NCI-H1436 (cell line): ENCODE measurements at regions not wholly inside any gene's neighbourhood (a gene's known extent, or its start where the extent isn't known, plus 50 kb on each side); places are given as distances from the start of the nearest gene placed in this dataset.
"Not testable (repeated sequence)": the region's sequence is repeated elsewhere in the genome, so short reads cannot be mapped to it uniquely, and the experiment has no call there.

Source experiments
- DNase-seq: peaks from one replicate; lab custom pipeline; 2025; lab: John Stamatoyannopoulos, UW

GRCh38 chr16:58828901-58829545, 94.9 kb upstream of the GOT2 start:
- no peak for DNase-seq

- no peak for DNase-seq
Observed at GRCh38 chr16:58824201-58824600, 90.1 kb upstream of the GOT2 start.

GRCh38 chr16:58821886-58822285, 87.8 kb upstream of the GOT2 start:
- no peak for DNase-seq

GRCh38 chr16:58820411-58820810, 86.3 kb upstream of the GOT2 start:
- DNase-seq: no peak

GRCh38 chr16:58815181-58815888, 81.2 kb upstream of the GOT2 start:
- no peak for DNase-seq

GRCh38 chr16:58814348-58814801, 80.3 kb upstream of the GOT2 start:
- peak; percentile 22 for DNase-seq

- DNase-seq: no peak
Observed at GRCh38 chr16:58809213-58809612, 75.1 kb upstream of the GOT2 start.

GRCh38 chr16:58807276-58807675, 73.2 kb upstream of the GOT2 start:
- DNase-seq: no peak

- DNase-seq: no peak
Observed at GRCh38 chr16:58801838-58802237, 67.7 kb upstream of the GOT2 start.

- DNase-seq: no peak
Observed at GRCh38 chr16:58797137-58797801, 63.2 kb upstream of the GOT2 start.

GRCh38 chr16:58793366-58793765, 59.2 kb upstream of the GOT2 start:
- no peak for DNase-seq

- no peak for DNase-seq
Observed at GRCh38 chr16:58792188-58792587, 58.1 kb upstream of the GOT2 start.

GRCh38 chr16:58790816-58791557, 56.9 kb upstream of the GOT2 start:
- DNase-seq: not testable (repeated sequence)

- no peak for DNase-seq
Observed at GRCh38 chr16:58789351-58789750, 55.2 kb upstream of the GOT2 start.
